Epithelial cell of proximal tubule (primary cell): ENCODE measurements at regions not wholly inside any gene's neighbourhood (a gene's known extent, or its start where the extent isn't known, plus 50 kb on each side); places are given as distances from the start of the nearest gene placed in this dataset.

Experiments
- DNase-seq: peaks from one replicate; pipeline ENCODE4 v3.0.0-alpha.2; 2011; ENCODE audit warnings: low read depth
- H3K4me3 ChIP-seq: 2 replicates; pipeline ENCODE4 v1.5.1; 2011; ENCODE audit warnings: low read depth, mild to moderate bottlenecking, low read length
- CTCF ChIP-seq: conservative IDR thresholded peaks from 2 replicates; pipeline ENCODE4 v1.5.1; 2012; ENCODE audit warnings: low read depth, mild to moderate bottlenecking, low read length

- H3K4me3 ChIP-seq: no peak overlapping the region
- no peak for TF ChIP-seq CTCF
- DNase-seq: no peak
Observed at GRCh38 chr16:74071996-74072535, 224.5 kb upstream of the PSMD7 start.

- no peak for TF ChIP-seq CTCF
- no peak overlapping the region for H3K4me3 ChIP-seq
- DNase-seq: no peak
Observed at GRCh38 chr16:74070237-74070636, 226.4 kb upstream of the PSMD7 start.

GRCh38 chr16:74064120-74064735 lies 232.4 kb upstream of the PSMD7 start:
- TF ChIP-seq CTCF: no peak
- DNase-seq: no peak
- no peak overlapping the region for H3K4me3 ChIP-seq

- no peak for DNase-seq
- no peak overlapping the region for H3K4me3 ChIP-seq
- TF ChIP-seq CTCF: no peak
Observed at GRCh38 chr16:74053826-74054225, 242.8 kb upstream of the PSMD7 start.

- H3K4me3 ChIP-seq: no peak overlapping the region
- no peak for TF ChIP-seq CTCF
- DNase-seq: no peak
Observed at GRCh38 chr16:74053312-74053711, 243.3 kb upstream of the PSMD7 start.

- no peak for DNase-seq
- no peak overlapping the region for H3K4me3 ChIP-seq
- no peak for TF ChIP-seq CTCF
Observed at GRCh38 chr16:74052016-74052415, 244.6 kb upstream of the PSMD7 start.

- no peak overlapping the region for H3K4me3 ChIP-seq
- TF ChIP-seq CTCF: no peak
- DNase-seq: no peak
Observed at GRCh38 chr16:74049027-74049426, 247.6 kb upstream of the PSMD7 start.
